HG02885 (cell line): ENCODE measurements at regions not wholly inside any gene's neighbourhood (a gene's known extent, or its start where the extent isn't known, plus 50 kb on each side); places are given as distances from the start of the nearest gene placed in this dataset.

Experiments used
- ATAC-seq: cut with Tn5 transposase; IDR thresholded peaks from one replicate; pipeline ENCODE4 v1.9.1; 2021; ENCODE audit warnings: mild to moderate bottlenecking; ENCODE audit not compliant: unreplicated experiment, poor library complexity

DNA sequence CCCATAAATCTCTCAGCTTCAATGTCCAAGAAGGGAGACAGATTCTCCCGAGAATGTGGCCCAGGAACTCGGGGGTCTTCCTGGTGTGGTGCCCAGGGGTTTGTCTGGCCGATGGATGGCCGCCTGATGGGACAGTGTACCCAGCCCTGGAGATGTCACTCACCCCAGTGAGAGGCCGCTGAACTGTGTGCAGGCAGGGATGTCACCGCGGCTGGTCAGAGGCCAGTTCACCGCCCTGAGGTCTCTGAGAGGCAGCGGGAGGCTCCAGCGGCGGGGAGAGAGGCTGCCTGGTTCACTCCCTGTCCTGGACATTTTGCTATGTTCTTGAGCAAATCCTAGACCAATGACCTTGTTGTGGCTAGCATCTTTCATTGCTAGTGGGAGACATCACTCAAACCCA, 1349.5 kb downstream of the BRD1 start:
- ATAC-seq, result no peak

DNA sequence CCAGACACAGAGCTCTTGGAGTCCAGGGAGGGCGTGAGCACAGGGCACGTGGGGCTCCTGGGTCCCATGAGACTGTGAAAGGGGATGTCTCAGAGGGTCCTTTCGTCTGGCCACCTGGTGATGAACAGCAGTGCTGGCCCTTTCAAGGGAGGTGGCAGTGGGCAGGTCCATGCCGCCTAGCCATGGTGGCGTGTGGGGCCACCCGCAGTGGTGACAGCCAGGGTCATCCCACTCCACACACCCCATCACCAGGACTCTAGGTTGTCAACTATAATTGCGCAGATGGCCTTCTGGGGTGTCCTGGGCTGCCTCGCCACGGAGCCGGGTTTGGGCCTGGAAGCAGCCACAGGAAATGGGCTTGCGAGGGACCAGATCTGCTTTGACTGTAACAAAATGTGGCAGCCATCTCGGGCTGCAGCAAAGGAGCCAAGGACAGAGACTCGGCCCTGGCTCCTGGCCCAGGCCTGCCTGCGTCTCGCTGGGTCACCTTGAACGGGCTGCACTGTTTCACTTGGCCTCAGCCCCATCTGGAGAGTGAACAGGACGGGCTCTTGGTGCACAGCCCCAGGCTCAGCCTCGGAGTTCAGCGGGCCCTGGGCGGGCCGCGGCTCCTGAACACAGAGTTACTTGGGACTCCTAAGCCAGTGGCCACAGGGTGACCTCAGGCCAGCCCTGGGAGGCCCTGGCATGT, 1350.5 kb downstream of the BRD1 start:
- no peak for ATAC-seq

DNA sequence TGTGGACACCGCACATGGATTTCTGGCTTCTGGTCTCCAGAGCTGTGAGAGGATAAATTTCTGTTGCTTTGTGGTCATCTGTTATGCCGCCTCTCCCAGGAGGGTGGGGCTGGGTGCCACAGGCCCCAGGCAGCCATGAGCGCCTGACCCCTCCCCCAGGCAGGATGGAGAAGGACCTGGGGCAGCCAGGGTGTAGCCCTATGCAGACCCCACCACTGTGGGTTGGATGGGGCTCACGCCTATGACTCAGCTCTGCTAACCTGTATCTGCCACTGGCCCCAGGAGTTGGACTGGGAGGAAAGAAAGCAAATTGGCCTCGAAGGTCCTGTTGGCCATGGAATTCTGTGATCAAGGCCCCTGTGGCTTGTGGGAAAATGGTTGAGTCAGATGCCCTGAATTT, 1351.1 kb downstream of the BRD1 start:
- ATAC-seq, result no peak

DNA sequence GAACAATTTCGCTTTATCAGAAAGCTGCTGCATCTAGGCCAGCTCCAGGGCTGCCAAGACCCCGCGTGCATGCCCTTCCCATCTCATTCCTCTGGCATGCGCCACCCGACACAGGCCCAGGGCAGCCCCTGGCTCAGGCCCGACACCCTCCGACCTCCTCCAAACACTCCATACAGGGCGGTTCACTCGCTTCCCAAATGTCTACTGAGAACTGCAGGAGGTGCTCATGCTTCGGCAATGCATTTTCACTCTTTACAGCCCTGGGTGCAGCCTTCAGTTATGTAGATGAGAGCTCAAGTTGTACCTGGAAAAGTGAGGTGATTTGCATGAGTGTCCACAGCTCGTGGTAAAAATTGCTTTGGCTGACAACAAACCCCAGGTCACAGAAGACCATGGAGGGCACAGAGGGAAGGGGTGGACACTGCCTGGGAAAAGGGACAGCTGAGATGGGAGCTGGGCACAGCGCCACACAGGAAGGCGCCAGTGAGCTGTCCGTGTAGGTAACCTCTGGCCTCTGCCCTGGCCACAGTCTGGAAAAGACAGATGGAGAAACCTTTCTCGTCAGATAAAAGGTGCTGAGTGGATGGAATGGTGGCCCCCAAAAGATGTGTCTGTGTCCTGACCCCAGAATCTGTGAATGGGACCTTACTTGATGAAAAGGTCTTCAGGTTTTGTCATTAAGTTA, 1351.9 kb downstream of the BRD1 start:
- no peak for ATAC-seq

DNA sequence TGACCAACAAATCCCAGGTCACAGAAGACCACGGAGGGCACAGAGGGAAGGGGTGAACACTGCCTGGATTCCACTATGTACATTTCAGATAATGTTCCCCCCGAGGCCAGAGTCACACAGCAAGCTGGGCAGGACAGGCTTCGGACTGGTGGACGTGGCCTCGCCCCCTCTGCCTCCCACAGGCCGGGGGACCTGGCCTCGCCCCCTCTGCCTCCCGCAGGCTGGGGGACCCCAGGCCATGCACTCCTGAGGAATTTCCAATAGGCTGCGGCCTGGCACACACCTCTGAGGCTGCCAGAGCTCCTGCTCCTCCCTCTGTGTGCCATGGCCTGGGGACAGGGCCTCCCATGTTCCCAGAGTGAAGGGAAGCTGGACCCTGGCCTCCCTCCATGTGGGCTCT, 1352.8 kb downstream of the BRD1 start:
- no peak for ATAC-seq

DNA sequence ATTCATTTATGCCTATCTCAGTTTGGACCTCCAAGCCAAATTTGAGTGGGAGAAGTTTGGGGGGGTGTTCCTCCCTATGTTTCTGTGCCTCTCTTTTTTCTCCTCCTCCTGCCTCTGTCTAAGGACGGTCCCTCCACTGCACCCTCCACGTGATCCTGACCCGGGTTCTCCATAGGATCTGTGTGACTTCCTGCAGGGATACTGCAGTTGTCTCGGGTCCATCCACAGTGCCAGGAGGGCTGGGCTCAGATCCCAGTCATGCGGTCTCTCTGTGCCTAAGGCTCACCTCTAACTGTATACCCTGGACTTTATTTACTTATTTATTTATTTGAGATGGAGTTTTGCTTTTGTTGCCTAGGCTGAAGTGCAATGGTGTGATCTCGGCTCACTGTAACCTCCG, 1354.5 kb downstream of the BRD1 start:
- ATAC-seq, result no peak

DNA sequence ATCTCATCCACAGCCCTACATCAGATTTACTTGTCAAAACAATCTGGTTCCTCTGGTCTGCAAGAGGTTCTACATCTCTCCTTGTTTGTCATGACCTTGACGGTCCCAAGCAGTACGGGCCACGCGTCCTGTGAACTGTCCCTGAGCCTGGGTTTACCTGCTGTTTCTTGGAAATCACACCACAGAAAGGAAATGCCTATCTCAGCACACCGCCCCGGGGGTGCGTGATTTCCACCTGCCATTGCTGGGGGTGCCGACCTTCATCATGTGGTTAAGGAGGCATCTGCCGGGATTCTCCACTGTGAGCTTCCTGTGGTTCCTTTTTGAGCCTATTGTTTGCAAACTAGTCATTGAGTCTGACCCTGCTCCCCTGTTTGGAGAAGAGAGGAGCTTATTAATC, 1363.4 kb downstream of the BRD1 start:
- ATAC-seq, result no peak

DNA sequence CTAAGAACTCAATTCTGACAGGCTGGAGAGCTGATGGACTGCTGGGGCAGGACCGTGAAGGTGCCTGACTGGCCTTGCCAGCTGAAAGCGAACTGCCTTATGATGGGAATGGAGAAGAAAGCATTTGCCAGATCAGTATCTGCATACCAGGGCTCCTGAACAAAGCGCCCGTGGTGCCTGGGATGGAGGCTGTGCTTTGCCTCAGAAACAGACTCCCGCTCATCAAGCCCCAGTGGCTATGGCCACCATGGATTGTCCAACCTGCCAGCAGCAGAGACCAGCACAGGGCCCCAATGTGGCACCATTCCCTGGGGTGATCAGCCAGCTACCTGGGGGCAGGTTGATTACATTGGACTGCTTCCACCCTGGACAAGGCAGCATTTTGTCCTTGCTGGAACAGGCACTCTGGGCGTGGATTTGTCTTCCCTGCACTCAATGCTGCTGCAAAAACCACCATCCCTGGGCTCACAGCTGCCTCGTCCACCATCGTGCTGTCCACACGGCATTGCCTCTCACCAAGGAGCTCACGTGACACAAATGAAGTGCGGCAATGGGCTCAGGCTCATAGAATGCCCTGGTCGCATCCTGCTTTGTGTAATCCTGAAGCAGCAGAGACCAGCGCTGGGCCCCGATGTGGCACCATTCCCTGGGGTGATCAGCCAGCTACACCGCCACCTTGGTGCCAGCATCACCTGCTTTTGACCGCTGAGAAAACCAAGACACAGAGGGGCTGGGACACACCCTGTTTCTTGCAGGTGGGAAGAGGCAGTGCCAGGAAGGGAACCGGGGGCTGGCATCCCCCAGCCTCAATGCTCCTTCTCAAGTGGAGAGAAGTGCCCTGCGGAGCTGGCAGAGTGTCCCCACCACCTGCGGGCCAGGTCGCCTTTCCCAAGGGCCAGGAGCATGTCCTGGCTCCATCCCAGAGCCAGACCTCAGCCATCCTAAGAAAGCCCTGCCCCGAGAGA, 1367.5 kb downstream of the BRD1 start:
- ATAC-seq, result no peak

DNA sequence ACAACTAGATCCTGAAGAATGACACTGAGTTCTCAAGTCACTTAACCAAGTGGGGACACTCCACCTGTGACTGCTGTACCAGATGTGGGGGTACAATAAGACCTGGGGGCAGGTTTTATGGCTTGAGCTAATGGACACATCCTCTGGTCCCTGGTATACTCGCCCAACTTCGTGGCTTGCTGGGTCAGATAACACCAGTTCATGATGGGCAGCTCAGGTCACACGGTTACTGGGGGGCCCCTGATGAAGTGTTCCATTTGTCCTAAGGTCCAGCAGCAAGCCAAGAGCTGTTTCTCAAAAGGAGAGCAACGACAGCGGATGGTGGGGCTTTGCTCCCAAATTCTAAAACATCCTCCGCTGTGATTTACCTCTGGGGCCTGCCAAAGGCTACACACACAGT, 1368.4 kb downstream of the BRD1 start:
- no peak for ATAC-seq

DNA sequence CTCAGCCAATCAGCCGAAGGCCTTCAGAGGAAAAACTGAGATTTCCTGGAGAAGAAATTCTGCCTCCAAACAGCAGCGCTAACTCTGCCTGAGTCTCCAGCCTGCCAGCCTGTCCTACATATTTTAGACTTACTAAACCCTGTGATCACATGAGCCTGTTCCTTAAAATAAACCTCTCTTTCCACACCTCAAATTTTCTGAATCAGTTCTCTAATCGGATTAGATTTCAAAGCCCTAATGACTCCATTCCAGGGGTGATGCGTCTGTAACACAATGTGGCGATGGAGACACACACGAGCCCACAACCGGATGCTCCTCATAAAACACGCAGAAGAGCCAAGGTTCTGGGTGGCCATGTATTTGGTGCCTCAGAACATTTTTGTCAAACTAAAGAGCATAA, 1371.2 kb downstream of the BRD1 start:
- no peak for ATAC-seq

DNA sequence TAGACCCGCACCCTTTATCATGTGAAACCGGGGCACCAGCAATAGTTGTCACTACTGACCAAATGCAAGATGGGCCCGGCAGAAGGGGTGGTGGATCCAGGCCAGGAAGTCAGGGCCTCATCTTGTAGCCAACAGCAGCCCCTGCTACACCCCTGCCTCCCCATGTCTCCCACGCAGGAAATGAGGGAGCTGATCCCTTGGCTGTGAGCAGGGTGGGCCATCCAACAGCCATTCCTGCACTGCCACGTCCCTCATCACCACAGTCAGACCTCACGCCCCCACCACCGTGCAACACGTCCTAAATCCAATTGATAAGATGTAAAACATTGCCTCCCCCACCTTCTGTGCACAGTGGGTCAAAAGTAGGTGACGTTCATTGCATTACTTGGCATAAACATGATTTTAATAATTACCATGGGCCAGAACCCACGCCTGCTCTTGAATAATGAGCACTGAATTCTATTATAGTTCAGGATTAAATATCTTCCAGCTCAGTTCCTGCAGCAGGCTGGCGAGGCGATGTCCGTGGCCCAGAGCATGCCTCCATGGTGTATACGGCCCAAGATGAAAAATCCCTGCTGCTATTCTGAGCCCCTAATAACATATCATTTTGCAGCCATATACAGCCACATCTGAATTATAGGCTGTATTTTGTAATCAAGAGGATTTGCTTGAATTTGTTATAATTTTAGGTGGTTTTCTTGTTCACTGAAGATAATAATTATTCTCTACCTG, 1373.8 kb downstream of the BRD1 start:
- no peak for ATAC-seq

DNA sequence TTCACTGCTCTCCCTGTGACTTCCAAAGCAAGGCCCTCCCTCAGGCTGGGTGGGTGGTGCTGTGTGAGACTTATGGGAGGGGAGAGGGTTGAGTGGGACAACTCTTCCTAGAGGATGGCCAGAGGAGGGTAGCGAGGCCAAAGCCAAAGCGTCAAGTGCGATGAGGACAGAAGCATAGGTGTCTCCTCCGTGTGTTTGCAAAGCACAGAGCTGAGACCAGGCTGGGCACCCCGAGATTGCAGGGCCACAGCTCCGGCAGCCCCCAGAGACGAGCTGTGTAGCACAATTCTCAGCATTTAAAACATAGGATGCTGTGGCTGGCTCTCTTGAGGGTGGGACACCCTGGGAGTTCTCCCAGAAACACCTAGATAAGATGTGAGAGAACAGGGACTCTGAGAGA, 1374.5 kb downstream of the BRD1 start:
- ATAC-seq, result no peak

DNA sequence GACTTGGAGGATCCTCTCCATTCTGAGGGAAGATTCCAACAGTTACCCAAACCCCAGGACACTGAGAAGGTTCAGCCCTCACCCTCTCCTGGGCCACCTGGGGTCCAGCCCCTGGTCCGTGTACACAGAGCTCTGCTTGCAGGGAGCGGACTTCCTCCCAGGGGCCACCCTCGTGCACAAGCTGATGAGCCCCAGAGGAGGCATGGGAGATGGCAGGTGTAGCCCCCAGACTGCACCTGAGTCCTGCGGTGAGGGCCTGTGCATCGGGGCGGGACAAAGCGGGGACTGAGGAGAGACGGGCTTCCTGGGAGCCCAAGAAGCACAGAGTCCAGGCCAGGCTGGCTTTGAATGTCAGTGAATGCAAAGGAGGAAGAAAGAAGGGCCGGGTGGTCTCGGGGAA, 1374.9 kb downstream of the BRD1 start:
- ATAC-seq, result no peak

DNA sequence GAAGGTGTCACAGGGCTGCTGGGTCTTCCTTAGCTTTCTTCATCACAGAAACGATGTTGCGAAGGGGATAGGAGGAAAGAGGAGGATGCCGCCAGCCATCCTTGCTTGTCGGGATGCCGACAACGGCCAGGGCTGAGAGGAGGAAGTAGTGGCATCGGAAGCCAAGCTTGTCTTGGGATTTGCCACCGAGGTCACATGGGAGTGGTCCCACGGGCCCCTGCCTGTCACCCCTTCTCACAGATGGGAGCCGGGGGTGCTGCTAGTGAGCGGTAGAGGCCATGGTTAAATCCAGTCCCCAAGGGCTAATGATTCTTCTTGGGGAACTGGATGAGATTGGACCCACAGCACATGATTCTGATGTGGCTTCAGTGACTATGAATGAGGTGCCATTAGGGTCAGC, 1375.8 kb downstream of the BRD1 start:
- no peak for ATAC-seq

DNA sequence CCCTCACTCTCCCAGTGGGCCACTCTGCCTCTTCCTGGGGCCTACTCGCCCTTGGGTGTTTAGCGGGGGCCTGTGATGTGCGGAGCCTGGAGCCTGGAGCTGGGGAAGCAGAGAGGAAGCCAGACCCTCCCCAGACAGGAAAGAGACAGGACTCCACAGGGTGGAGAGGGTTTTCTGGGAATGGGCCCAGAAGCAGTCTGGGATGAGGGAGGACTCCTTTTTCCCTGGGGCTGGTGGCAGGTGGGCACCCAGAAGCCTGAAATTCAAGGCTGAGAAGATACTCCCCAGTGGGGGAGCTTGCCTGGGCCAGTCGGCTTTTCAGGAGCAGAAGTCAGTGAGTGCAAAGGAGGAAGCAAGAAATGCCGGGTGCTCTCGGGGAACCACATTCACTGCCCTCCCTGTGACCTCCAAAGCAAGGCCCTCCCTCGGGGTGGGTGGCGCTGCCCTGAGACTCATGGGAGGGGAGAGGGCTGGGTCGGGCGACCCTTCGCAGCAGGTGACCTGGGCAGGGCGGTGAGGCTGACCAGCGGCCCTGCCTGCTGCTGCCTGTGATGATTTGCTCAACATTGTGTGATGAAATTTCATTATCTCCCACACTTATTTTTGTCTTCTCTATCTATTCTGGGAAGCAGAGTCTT, 1377.4 kb downstream of the BRD1 start:
- no peak for ATAC-seq

DNA sequence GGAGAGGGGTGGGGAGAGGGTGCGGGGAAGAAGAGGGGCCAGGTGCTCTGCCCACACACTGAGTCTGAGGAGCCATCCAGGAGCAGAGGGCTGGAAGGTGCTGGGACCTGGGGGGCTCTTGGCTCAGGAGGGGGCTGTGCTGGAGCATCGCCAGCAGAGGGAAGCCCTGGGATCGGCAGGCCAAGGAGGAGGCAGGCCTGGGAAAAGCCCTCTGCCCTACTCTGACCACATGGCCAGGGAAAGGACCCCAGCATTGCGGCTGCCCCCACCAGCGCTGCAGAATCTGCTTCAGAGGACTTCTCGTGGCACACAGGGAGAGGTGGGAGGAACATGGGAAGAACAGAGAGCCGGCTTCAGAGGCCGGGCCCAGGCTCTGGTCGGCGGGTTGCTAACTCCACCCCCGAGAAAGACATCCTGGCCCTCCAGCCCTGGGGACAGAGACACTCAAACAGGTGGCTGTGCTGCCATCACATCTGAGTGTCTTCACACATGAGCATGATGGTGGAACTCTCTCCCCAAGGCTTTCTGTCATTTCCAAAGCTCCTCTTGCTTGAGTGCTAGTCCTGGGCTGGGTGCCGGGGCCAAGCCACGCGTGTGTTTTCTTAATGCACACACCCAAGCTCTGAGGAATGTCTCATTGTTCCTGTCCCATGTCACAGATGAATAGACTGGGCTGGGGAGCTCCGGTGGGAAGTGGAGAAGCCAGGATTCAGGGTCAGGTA, 1378.0 kb downstream of the BRD1 start:
- ATAC-seq, result no peak

DNA sequence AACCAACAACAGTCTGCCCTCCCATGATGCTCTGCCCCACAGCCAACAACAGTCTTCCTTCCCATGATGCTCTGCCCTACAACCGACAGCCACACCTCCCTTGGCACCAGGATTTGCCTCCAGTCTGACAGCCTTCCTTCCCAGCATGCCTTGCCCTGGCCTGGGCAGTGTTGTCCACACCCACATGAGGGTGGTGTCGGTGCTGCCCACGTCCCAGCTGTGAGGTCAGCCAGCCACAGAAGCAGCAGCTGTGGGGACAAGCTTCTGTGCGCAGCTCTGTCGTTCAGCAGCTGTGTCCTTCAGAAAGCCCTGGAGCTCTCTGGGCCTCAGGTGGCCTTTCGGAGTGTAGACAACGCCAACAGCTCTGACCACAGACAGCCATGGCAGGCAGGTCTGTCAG, 1378.9 kb downstream of the BRD1 start:
- ATAC-seq, result no peak

DNA sequence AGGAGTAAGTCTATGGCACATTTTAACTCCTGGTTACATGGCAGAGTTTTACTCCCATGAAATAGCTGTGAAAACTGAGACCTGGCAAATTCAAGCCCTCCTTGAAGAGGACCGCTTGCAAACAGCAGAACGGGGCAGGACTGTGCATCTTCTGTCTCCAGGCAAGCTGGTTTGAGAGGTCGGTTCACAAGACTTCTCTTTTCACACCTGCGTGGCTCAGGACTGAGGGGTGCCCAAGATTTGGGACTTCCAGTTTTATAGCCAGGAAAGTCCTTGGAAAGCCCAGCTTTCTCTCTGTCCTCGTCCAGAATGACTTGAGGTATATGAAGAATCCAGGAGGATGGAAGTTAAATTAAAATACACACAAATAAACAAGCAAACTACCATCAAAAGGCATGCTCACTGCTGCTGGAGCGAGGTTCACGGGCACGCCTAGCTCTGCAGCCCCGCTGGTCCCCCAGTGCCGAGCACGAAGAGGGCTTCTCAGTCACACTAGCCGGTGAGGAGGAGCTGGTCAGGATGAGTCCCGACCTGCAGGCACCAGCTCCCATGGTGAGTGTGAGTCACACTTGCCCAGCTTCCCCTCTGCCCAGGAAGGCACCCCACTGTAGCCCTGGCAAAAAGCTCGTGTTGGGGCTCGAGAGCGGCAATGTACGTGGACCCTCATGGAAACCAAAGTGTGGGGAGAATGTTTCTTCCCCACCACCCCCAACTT, 1382.4 kb downstream of the BRD1 start:
- ATAC-seq, result no peak
